ENCODE measurements at regions not wholly inside any gene's neighbourhood (a gene's known extent, or its start where the extent isn't known, plus 50 kb on each side); places are given as distances from the start of the nearest gene placed in this dataset.

- H3K79me2 ChIP-seq (ENCODE audit: control insufficient read depth, insufficient read depth, low read length) = no peaks in the 10 kb centered on the region
- intact Hi-C loops (cut with micrococcal nuclease) (no loop called here), in situ Hi-C loops (cut with MboI) (no loop called here)
- no peak overlapping the region for H3K27ac ChIP-seq (ENCODE audit: extremely low read depth, low read depth, low read length)
- FAIRE-seq (no peak), ATAC-seq (no peak), DNase-seq (ENCODE audit: extremely low read depth in 1 of 4, low spot score in 3 of 4) (no peak)
- no peaks in the 10 kb centered on the region for H3K4me1 ChIP-seq (replicated peaks in 1 of 2; ENCODE audit: control insufficient read depth in 2 of 2, insufficient read depth in 2 of 2, low read length in 2 of 2)
- H3K9ac ChIP-seq (ENCODE audit: insufficient read depth in 1 of 2, low read depth in 2 of 2, low read length in 2 of 2) = no peak overlapping the region
- WGBS (ENCODE audit: insufficient coverage, low coverage, missing lambda C conversion rate) = 1% methylated on average over 6 of the region's 6 CpGs
- ChIA-PET POLR2A (interaction anchor here (1.3 kb wide), 1 partner anchor 9 kb away, joined by 3 read pairs; no protein-coding TSS in a partner anchor), CTCF (ENCODE audit: low intra/inter-chr PET ratio) (no interaction called here)
- H3K9me1 ChIP-seq (ENCODE audit: control insufficient read depth, insufficient read depth, low read length) = no peaks in the 10 kb centered on the region
- no peak overlapping the region for H3K4me2 ChIP-seq (ENCODE audit: insufficient read depth, low read length)
- no peaks in the 10 kb centered on the region for H3K27me3 ChIP-seq (ENCODE audit: control insufficient read depth in 2 of 2, insufficient read depth in 2 of 2, low read length in 2 of 2)
- TF ChIP-seq POLR2AphosphoS2 (IDR thresholded peaks at IDR 0.05; ENCODE audit: low read length) = no peak
- TF ChIP-seq ZNF766 (CRISPR knock-in tag; conservative IDR thresholded peaks at IDR 0.05) = no peak
- TF ChIP-seq CEBPB (tag; IDR thresholded peaks at IDR 0.05) = no peak
- TF ChIP-seq FOXA3 (CRISPR knock-in tag; conservative IDR thresholded peaks at IDR 0.05 in 1 of 2, IDR thresholded peaks at IDR 0.05 in 1 of 2) = no peak
- no peak for TF ChIP-seq CTBP1 (IDR thresholded peaks at IDR 0.05; ENCODE audit: borderline replicate concordance)
- no peak for TF ChIP-seq ZNF431 (CRISPR knock-in tag; IDR thresholded peaks at IDR 0.05)
- no peak for TF ChIP-seq ETV1 (tag; conservative IDR thresholded peaks at IDR 0.05; ENCODE audit: low read depth)
- no peak for TF ChIP-seq ATF2 (CRISPR knock-in tag; IDR thresholded peaks at IDR 0.05)
- no peak for TF ChIP-seq NR2C2 (CRISPR knock-in tag; IDR thresholded peaks at IDR 0.05)
- no peak for TF ChIP-seq NR2C2 (tag; IDR thresholded peaks at IDR 0.05)
- no peak for TF ChIP-seq ELF2 (CRISPR knock-in tag; IDR thresholded peaks at IDR 0.05)
- TF ChIP-seq BCL6 (CRISPR knock-in tag; IDR thresholded peaks at IDR 0.05) = no peak
- H3K4me3 ChIP-seq = no peak overlapping the region
- no peaks in the 10 kb centered on the region for H4K20me1 ChIP-seq (replicated peaks; ENCODE audit: control insufficient read depth, insufficient read depth, low read length)
- BruUV-seq (replicated peaks) = no TSS peak
- H2AFZ ChIP-seq (ENCODE audit: low read depth, low read length) = no peak overlapping the region
- no peaks in the 10 kb centered on the region for H3K36me3 ChIP-seq (ENCODE audit: control insufficient read depth, insufficient read depth, low read length)
- no peaks in the 10 kb centered on the region for H3K9me3 ChIP-seq (replicated peaks; ENCODE audit: control insufficient read depth, insufficient read depth, low read depth, low read length)
Measured at GRCh38 chr14:34251662-34252061, 210.4 kb downstream of the SPTSSA start.

Measured in K562 (cell line).